HG03558 (cell line): ENCODE measurements at regions not wholly inside any gene's neighbourhood (a gene's known extent, or its start where the extent isn't known, plus 50 kb on each side); places are given as distances from the start of the nearest gene placed in this dataset.
"Not testable (repeated sequence)": the region's sequence is repeated elsewhere in the genome, so short reads cannot be mapped to it uniquely, and the experiment has no call there.

ENCODE experiments used
- ATAC-seq: cut with Tn5 transposase; IDR thresholded peaks from one replicate; pipeline ENCODE4 v1.9.1; 2021; ENCODE audit warnings: moderate number of reproducible peaks; ENCODE audit not compliant: unreplicated experiment; ENCODE audit errors: extremely low read depth

DNA sequence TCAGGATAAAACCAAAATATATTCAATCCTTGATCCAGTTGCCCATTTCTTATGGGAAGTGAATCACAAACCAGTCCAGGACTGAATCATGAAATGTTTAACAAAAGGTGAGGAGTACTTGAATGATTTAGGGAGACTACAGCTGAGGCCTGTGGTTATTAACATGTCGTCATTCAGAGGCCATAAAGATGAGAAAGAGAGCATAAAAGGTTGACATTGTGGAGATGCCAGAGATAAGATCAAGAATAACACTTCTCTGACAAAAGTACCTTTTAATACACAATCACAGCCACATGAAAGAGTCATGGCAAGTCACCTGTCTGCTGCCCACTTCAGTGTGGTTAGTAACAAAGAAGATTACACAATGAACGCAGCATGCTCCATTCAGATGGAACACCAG, 1195.7 kb upstream of the SORCS1 start:
- no peak for ATAC-seq

DNA sequence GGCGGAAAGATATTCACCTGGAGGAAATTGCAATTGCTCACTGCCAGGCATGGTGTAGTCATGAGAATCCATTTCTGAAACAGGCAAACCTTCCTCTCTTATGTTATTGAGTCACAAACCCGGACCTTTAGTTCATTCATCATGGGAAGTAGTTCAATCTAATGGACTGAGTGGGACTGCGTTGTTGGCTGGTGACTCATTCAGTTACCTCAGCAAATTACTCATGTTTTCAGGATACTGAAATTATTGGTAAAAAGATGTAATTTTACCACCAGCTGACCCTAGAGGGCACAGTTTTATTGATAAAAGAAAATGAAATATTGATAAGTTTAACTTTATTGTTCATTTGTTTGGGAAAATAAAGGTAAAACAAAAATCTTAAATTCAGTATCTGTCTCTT, 1194.4 kb upstream of the SORCS1 start:
- peak; percentile 75 for ATAC-seq

DNA sequence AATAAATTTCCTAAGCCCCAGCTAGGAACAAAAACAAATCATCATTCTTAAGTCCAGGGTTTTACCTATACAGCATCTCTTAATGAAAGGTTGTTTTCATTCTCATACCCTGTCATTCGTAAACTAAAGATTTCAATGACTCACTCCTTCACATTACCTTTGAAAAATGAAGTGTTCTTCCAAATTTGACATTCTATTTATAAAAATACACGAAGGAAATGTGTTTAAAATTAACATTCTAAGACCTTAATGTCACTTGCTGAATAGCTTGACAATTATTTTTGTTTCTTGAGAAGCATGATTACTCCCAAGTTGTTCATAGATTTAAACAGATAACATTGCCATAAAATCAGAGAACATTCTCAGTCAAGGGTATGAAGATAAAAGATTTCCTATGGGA, 1188.3 kb upstream of the SORCS1 start:
- ATAC-seq = no peak

DNA sequence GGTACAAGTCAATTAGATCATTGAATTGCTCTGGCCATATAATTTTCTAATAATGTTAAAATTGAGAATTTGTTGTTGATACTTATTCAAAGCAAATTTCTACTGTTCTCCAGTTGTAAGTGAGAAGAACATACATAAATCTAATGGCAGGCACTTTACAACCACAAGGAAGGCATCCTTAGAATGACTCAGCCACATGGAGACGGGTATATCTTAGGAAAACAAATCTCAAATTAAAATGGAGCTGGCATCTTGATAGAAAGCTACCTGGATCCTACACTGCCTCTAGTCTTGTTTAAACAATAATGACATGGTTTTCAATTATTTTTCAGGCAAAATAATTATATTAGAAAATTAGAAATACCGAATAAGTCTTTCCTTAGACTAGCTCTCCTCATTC, 1183.7 kb upstream of the SORCS1 start:
- no peak for ATAC-seq

DNA sequence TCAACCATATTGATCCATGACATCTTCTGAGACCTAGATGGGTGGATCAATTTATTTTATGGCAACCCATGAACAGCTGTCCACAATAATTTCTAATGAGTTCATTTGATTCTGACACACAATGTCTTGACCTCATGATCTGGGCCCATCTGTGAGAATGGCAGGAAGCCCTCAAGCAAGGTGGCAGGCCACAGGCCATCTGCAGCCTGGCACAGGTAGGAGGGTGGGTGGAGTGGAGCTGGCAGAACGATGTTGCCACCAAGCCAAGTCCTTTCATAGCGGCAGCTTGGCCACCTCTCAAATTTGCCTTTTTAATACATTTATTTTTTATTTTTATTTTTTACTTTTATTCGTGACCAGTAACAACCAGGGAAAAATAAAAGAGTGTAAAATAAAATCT, 1181.6 kb upstream of the SORCS1 start:
- no peak for ATAC-seq

DNA sequence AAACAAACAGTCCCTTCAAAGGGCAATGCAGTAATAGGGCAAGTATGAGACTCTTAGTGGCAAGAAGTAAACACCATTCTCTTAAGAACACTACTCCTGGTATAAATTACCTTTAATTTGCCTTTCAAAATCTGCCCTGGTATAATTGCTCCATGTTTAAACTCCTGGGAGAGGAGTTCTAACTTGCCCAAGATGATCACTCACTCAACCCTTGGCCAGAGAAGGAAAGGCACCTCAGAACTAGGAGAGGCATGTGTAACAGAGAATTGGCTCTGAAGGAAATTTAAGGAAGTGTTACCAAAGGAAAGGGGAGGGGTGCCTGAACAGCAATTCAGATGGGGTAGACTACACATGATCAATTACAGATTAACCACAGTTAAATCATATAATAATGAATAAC, 1173.6 kb upstream of the SORCS1 start:
- no peak for ATAC-seq

DNA sequence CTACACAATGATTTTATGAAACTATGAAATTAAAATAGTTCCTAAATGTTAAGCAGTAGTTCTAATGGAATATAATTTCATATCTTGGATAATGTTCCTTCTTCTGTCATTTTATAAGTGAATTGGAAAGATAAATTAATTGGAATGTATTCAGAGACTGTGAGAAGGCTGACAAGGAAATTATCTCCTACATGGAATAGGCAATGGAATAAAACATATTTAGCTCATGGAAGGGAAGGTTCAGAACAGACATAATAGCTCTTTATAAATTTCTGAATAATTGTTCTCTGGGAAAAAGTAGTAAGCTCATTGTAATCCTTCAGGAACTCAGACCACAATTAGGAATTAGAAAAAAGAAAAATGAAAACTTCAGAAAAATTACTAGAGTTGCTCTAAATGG, 1172.3 kb upstream of the SORCS1 start:
- ATAC-seq = no peak

DNA sequence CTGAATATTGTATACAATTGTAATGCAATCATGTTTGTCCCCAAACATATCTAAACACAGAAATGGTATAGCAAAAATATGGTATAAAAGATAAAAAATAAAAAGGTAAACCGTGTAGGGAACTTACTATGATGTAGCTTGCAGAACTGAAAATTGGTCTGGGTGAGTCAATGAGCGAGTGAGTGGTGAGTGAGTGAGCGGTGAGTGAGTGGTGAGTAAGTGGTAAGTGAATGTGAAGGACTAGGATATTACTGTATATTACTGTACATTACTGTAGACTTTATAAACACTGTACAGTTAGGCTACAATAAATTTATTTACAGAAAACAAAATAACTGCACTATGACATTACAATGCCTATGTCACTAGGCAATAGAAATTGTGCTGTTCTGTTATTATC, 1163.2 kb upstream of the SORCS1 start:
- ATAC-seq = no peak

DNA sequence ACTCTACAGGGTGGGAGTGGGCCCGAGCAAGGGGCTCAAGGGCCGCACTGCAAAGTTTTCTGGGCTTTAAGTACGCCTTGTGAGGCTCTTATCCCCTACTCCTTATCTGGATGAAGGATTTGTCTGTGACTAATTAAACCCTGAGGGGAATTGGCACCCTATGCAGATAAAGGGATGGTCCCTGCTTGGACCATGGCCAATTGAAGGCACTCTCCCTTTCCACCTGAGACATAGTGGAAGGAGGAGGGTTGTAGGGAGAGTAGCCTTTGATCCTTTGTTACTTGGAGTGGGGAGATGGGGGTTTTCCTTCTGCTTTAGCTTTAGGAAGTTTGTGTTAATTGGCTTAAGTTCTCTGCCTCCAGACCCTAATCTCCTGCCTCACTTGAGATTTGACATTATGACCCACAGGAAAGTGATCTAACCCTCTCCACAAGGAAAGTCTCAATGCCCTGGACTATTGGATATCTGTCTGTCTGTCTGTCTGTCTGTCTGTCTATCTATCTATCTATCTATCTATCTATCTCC, 1158.8 kb upstream of the SORCS1 start:
- ATAC-seq = no peak

DNA sequence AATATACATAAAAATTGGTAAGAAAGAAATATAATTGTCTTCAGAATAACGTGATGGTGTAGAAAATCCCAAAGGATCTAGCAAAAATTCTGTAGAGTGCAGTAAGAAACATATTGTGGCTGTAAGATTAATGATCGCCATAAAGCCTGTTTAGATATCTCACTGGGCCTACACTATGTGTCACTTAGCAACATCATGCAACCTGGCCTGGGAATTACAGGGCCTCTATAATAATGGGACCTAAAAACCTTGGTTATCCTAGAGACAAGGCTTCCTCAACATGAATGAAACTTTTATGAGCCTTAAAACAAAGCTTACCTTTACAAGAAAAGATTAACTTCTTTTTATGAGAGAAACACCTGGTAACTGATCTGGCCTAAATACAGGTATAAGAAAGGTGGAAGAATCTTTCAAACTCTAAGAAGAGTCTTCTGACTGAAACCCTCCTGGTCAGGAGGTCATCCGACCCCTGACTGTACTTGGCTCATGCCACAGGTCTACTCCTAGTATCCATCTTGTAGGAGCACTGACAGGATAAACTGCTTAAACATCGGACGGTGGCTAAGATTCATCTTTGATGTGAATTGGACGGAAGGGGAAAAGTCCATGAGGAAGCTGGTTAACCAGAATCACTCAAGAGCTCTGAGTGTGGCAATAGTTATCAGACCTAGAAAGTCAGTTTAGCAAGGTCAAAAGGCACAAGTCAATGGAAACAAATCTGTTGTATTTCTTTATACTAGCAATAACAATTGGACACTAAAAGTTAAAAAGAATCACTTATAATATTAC, 1155.1 kb upstream of the SORCS1 start:
- ATAC-seq = no peak

DNA sequence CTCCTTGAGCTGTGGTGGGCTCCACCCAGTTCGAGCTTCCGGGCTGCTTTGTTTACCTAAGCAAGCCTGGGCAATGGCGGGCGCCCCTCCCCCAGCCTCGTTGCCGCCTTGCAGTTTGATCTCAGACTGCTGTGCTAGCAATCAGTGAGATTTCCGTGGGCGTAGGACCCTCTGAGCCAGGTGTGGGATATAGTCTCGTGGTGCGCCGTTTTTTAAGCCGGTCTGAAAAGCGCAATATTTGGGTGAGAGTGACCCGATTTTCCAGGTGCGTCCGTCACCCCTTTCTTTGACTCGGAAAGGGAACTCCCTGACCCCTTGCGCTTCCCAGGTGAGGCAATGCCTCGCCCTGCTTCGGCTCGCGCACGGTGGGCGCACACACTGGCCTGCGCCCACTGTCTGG, 1151.1 kb upstream of the SORCS1 start:
- not testable (repeated sequence) for ATAC-seq

DNA sequence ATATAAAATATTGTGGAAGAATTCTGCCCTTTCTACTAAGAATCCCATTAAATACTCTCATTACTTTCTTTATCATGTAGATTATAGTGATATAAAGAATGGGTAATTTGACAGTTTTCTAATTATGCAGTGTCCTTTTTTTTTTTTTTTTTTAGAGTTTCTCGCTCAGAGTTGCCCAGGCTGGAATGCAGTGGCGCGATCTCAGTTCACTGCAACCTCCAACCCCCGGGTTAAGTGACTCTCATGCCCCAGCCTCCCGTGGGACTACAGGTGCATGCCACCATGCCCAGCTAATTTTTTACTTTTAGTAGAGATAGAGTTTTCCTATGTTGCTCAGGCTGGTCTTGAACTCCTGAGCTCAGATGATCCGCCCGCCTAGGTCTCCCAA, 1143.4 kb upstream of the SORCS1 start:
- no peak for ATAC-seq

DNA sequence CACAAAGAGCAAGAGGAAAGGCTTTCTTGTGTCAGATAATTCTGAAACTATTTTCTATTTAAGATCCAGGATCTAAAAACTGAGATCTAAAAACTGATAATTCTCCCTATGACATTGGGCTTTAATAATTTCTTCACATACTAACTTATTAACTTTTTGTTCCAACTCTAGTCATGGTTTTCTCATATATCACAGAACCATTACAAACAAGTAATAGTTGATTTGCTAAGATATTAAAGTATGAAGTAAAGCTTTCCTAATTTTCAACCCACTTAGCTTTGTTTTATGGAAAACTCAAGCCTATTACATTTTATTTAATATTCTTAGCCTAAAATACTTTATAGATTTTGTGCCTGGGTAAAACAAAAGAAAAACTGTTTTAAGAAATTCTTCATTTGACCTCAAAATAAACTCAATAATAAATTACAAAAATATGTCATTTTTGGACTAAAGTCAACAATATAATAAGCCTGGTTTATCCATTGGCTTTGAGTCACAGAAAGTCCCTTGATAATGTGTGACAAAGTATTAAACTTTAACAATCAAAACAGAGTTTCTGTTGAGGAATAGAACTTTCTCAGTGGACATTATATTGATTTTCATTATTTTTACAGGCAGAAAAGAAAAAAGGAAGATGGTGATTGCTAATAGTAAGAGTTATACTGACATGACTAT, 1142.9 kb upstream of the SORCS1 start:
- no peak for ATAC-seq

DNA sequence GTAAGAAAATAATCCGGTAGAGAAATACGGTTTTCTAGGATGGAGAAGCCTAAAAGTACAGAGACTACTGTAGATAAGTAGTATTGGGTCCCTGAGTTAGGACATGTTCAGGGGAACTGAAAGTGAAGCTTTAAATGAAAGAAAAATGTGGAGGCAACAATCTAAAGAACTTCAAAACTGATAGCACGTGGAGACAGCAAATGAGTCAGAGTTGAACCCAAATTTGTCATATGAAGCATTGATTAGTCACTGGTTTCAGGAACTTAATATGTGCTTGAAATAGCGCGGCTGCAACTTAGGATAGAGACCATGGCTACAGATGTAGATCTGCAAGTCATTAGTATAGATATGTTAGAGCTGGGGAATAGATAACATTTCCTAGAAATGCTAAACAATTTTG, 1138.6 kb upstream of the SORCS1 start:
- no peak for ATAC-seq

DNA sequence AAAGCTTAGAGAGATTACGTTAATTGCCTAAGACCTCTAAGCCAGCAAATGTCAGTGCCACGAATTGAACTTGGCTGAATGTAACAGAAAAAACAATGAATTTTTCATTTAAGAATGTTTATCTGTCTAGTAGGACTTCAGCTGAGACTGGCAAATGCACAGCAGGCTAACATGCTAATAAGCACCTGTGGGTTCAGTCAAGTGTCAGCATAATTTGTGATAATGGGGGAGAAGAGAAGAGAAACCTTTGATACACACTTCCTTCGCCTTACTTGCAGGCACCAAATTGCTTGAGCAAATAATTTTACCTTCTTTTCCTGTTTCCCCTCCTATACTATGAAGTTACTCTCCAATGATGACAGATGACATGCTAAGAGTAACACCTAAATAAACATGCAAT, 1136.5 kb upstream of the SORCS1 start:
- ATAC-seq = no peak

DNA sequence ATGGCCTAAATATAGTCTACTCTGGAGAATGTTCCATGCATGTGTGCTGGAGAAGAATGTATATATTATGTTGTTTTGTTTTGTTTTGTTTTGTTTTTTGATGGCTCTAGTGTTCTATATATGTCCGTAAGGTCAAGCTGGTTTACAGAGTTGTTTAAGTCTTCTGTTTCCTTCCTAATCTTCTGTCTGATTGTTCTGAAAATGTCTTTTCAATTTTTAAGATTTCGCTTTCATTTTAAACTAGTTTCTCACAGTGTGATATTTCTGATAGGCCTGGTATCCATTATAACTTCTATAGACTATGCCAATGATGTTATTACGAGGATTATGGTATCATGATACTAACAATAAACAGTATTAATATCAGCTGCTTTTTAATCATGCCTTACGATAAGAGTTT, 1126.3 kb upstream of the SORCS1 start:
- no peak for ATAC-seq

DNA sequence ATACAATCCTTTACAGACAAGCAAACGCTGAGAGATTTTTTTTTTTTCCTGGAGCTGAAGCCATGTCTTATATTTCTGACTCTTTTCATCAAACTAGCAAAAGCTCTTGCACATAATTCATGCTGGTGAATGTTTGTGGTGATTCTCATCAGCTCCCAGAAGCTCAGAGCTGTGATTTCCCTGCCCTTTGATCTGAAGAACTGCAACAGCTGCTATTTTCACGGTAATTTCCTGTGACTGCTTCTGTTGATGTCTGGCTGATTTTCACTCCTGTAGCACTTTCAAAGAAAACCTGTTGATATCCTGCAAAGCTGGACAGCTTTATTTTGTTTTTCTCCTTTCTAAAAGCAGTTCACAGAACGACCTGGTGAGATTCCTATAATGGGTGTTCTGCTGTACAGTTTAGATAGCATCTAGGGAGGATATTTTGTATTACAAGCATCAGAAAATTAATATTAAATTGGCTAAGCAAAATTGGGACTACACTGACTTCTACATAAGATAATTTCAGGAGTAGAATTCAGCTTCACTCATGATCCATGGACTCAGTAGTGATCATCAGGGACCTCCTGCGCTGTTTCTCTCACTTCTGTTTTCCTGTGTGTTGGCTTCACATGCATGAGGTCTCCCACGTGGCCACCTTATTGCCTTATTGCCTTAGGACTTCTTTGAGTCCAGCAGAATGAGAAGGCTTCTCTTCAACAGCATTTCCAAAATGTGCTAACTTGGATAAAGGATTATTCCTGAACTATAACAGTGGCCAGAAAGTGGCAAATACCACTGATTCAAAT, 1111.6 kb upstream of the SORCS1 start:
- ATAC-seq = no peak

DNA sequence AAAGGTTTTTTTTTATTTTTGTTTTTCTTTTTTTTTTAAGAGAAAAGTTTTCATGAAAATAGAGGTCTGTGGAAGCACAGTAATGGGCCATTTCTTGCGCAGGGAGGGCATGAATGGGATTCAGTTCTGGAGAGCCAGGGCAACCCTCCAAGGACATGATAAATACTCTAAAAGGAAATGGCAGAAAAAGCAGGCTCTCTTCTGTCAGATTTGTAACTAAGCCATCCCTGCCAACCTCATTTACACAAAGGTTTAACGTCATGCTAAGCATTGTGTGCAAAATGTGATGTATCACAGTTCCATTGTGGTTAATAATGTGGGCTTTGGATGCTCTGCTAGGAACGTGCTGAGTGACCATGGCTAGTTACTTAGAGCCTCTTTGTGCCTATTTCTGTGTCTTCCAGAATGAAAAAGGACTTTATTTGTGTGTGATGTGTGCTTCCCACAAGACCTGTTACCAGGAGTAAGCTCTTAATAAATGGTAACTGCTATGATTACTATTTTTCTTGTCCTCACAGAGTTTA, 1095.9 kb upstream of the SORCS1 start:
- ATAC-seq = no peak

DNA sequence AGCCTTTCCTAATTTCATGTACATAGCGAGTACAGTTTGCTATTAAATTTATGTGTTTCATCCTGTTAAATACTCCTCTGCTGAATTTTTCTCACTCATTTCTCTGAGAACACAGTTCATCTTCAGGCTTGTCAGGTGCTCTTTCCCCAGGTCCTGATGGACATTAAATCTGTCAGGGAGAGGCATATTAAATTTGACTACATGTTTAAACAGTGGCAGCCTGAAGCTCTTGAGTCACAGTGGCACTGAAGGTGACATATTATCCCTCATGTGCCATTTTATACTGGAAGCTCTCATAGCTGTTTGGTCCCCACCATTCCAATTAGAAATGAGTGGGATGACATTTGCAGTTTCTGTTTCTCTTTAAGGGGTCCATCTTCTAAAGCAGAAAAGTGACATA, 1089.6 kb upstream of the SORCS1 start:
- no peak for ATAC-seq

DNA sequence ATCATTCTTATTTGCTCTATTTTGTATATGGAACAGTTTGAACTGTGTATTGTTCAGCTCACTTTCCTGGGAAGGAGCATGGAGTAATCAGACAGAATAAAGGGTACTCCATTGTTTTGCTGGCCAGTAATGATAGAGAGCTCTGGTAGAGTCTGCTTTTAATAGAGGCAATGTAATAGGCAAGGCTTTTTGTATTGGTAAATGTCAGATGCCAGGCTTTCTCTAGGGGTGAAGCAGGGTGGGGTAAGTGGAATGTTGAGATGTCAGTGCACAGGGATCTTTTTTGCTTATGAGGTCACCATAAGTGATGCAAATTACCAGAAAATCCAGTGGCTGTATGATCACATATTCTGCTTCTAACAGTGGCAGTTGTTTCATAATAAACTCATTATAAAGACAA, 1088.3 kb upstream of the SORCS1 start:
- no peak for ATAC-seq
